A673 (cell line): ENCODE measurements at regions not wholly inside any gene's neighbourhood (a gene's known extent, or its start where the extent isn't known, plus 50 kb on each side); places are given as distances from the start of the nearest gene placed in this dataset.
"Not testable (repeated sequence)": the region's sequence is repeated elsewhere in the genome, so short reads cannot be mapped to it uniquely, and the experiment has no call there.

ENCODE experiments used
- BruUV-seq: library from RNA; stranded (reverse); fragments of 400-500 nt; replicated peaks from 2 replicates; lab custom pipeline; 2021; lab: Mats Ljungman, UMichigan
- CTCF ChIA-PET: fragments of 300-600 bp; sonication (Branson Sonifier 250); formaldehyde crosslinking; loops from one replicate; lab custom pipeline; 2022; ENCODE audit warnings: antibody characterized with exemption; lab: Charles Lee
- POLR2A ChIA-PET: fragments of 300-600 bp; sonication (Branson Sonifier 250); formaldehyde crosslinking; loops from one replicate; lab custom pipeline; 2022; ENCODE audit warnings: antibody characterized with exemption; ENCODE audit not compliant: low non-redundant PET; lab: Charles Lee
- DNase-seq: peaks from one replicate; pipeline ENCODE4 v3.0.0-alpha.2; 2015; ENCODE audit warnings: low spot score
- H3K27ac ChIP-seq: fragments of 200-600 bp; sonication (generic); 2 replicates; pipeline ENCODE4 v1.5.1; 2016; ENCODE audit warnings: mixed run types, low read depth, mild to moderate bottlenecking, mixed read lengths, antibody characterized with exemption, low read length; ENCODE audit not compliant: poor library complexity, severe bottlenecking
- H3K27me3 ChIP-seq: fragments of 200-600 bp; sonication (generic); replicated peaks from 2 replicates; pipeline ENCODE4 v1.6.1; 2017; ENCODE audit warnings: mixed run types, low read depth, mild to moderate bottlenecking, mixed read lengths, antibody characterized with exemption, low read length; ENCODE audit not compliant: insufficient read depth, poor library complexity
- H3K36me3 ChIP-seq: fragments of 200-600 bp; sonication (generic); 2 replicates; pipeline ENCODE4 v1.6.1; 2016; ENCODE audit warnings: mixed run types, mild to moderate bottlenecking, mixed read lengths, antibody characterized with exemption, low read length; ENCODE audit not compliant: insufficient read depth, poor library complexity, severe bottlenecking
- H3K4me1 ChIP-seq: fragments of 200-600 bp; sonication (generic); 2 replicates; pipeline ENCODE4 v1.6.1; 2017; ENCODE audit warnings: mixed run types, mild to moderate bottlenecking, mixed read lengths, antibody characterized with exemption, low read length; ENCODE audit not compliant: insufficient read depth, poor library complexity, severe bottlenecking
- H3K4me3 ChIP-seq: fragments of 200-600 bp; sonication (generic); 2 replicates; pipeline ENCODE4 v1.5.1; 2016; ENCODE audit warnings: low read depth, mixed run types, mild to moderate bottlenecking, mixed read lengths, low read length; ENCODE audit not compliant: poor library complexity, severe bottlenecking
- H3K9me3 ChIP-seq: fragments of 200-600 bp; sonication (generic); 2 replicates; pipeline ENCODE4 v1.6.1; 2016; ENCODE audit warnings: mixed run types, low read depth, mild to moderate bottlenecking, mixed read lengths, antibody characterized with exemption, low read length; ENCODE audit not compliant: poor library complexity, severe bottlenecking
- CTCF ChIP-seq: fragments of 300-800, 200-600 bp; sonication (generic); conservative IDR thresholded peaks from 2 replicates; pipeline ENCODE4 v1.5.1; 2017; ENCODE audit warnings: low read depth, mild to moderate bottlenecking, antibody characterized with exemption, low read length, moderate library complexity, mixed read lengths
- EZH2 ChIP-seq: fragments of 200-600 bp; sonication (generic); IDR thresholded peaks from 2 replicates; pipeline ENCODE4 v1.6.1; 2017; ENCODE audit warnings: borderline replicate concordance, low read depth, mild to moderate bottlenecking, mixed read lengths, antibody characterized with exemption, low read length; ENCODE audit not compliant: poor library complexity, severe bottlenecking
- intact Hi-C: fragments of 100-400 bp; cut with micrococcal nuclease; formaldehyde crosslinking; loops from one replicate; pipeline ENCODE4 v1.10.0; 2022; ENCODE audit not compliant: unreplicated experiment

- BruUV-seq, result no TSS peak
Measured at GRCh38 chr12:67107751-67108269, 161.3 kb upstream of the CAND1 start.

GRCh38 chr12:67110345-67110744 lies 158.8 kb upstream of the CAND1 start:
- DNase-seq, result peak; percentile 7
- BruUV-seq, H3K27ac ChIP-seq, CTCF ChIA-PET, H3K4me1 ChIP-seq, H3K36me3 ChIP-seq, POLR2A ChIA-PET, H3K27me3 ChIP-seq, H3K4me3 ChIP-seq, H3K9me3 ChIP-seq, intact Hi-C loops: not testable (repeated sequence)

More at GRCh38 chr12:67107751-67108269, 161.3 kb upstream of the CAND1 start:
- H3K4me3 ChIP-seq, result no peak overlapping the region
- intact Hi-C loops, result no loop called here
- peaks cover 7% of the 10 kb centered on the region for H3K9me3 ChIP-seq
- H3K27me3 ChIP-seq, result no peaks in the 10 kb centered on the region
- H3K4me1 ChIP-seq, result no peaks in the 10 kb centered on the region
- H3K36me3 ChIP-seq, result no peaks in the 10 kb centered on the region
- H3K27ac ChIP-seq, result no peak overlapping the region
- CTCF ChIA-PET, result no interaction called here
- POLR2A ChIA-PET, result no interaction called here
- DNase-seq, result no peak
- TF ChIP-seq EZH2 (no peak), CTCF (no peak)

GRCh38 chr12:67111182-67111581 lies 158.0 kb upstream of the CAND1 start:
- POLR2A ChIA-PET, result no interaction called here
- peaks cover 6% of the 10 kb centered on the region for H3K9me3 ChIP-seq
- DNase-seq, result no peak
- no peak overlapping the region for H3K4me3 ChIP-seq
- no peaks in the 10 kb centered on the region for H3K27me3 ChIP-seq
- intact Hi-C loops, result no loop called here
- H3K4me1 ChIP-seq, result no peaks in the 10 kb centered on the region
- TF ChIP-seq EZH2, result no peak
- no peak overlapping the region for H3K27ac ChIP-seq
- CTCF ChIA-PET, result no interaction called here
- no TSS peak for BruUV-seq
- H3K36me3 ChIP-seq, result no peaks in the 10 kb centered on the region

- Histone ChIP-seq H3K27me3 (no peaks in the 10 kb centered on the region), H3K27ac (no peak overlapping the region), H3K4me1 (no peaks in the 10 kb centered on the region), H3K9me3 (no peaks in the 10 kb centered on the region), H3K4me3 (no peak overlapping the region), H3K36me3 (no peaks in the 10 kb centered on the region)
- ChIA-PET POLR2A (no interaction called here), CTCF (no interaction called here)
- DNase-seq, result no peak
- intact Hi-C loops, result no loop called here
- TF ChIP-seq EZH2 (no peak), CTCF (no peak)
- no TSS peak for BruUV-seq
Measured at GRCh38 chr12:67112586-67112985, 156.6 kb upstream of the CAND1 start.
